ENCODE measurements at regions not wholly inside any gene's neighbourhood (a gene's known extent, or its start where the extent isn't known, plus 50 kb on each side); places are given as distances from the start of the nearest gene placed in this dataset.

- no peak for DNase-seq
Observed at GRCh38 chr12:115857160-115857920, 420.2 kb downstream of the MED13L start.

- no peak for DNase-seq
Observed at GRCh38 chr12:115852054-115852453, 425.4 kb downstream of the MED13L start.

GRCh38 chr12:115850957-115851356 lies 426.5 kb downstream of the MED13L start:
- DNase-seq: no peak

- no peak for DNase-seq
Observed at GRCh38 chr12:115849262-115849943, 428.1 kb downstream of the MED13L start.

GRCh38 chr12:115847398-115847797 lies 430.1 kb downstream of the MED13L start:
- no peak for DNase-seq

- no peak for DNase-seq
Observed at GRCh38 chr12:115846516-115846915, 431.0 kb downstream of the MED13L start.

GRCh38 chr12:115840159-115840558 lies 437.3 kb downstream of the MED13L start:
- DNase-seq: no peak

- DNase-seq: no peak
Observed at GRCh38 chr12:115838952-115839351, 438.5 kb downstream of the MED13L start.

- no peak for DNase-seq
Observed at GRCh38 chr12:115837220-115837619, 440.3 kb downstream of the MED13L start.

GRCh38 chr12:115835445-115835844 lies 442.0 kb downstream of the MED13L start:
- DNase-seq: no peak

GRCh38 chr12:115833704-115834103 lies 443.8 kb downstream of the MED13L start:
- no peak for DNase-seq

GRCh38 chr12:115830633-115831032 lies 446.9 kb downstream of the MED13L start:
- DNase-seq: no peak

GRCh38 chr12:115830070-115830469 lies 447.4 kb downstream of the MED13L start:
- no peak for DNase-seq

GRCh38 chr12:115828168-115828567 lies 449.3 kb downstream of the MED13L start:
- DNase-seq: no peak

- no peak for DNase-seq
Observed at GRCh38 chr12:115824936-115825602, 452.4 kb downstream of the MED13L start.

- no peak for DNase-seq
Observed at GRCh38 chr12:115823635-115824034, 453.9 kb downstream of the MED13L start.

- no peak for DNase-seq
Observed at GRCh38 chr12:115820656-115821055, 456.8 kb downstream of the MED13L start.

GRCh38 chr12:115818973-115819372 lies 458.5 kb downstream of the MED13L start:
- no peak for DNase-seq

- no peak for DNase-seq
Observed at GRCh38 chr12:115817389-115817788, 460.1 kb downstream of the MED13L start.

- DNase-seq: no peak
Observed at GRCh38 chr12:115815924-115816323, 461.6 kb downstream of the MED13L start.

- no peak for DNase-seq
Observed at GRCh38 chr12:115813256-115813655, 464.2 kb downstream of the MED13L start.

GRCh38 chr12:115811929-115812328 lies 465.6 kb downstream of the MED13L start:
- no peak for DNase-seq

GRCh38 chr12:115811045-115811444 lies 466.4 kb downstream of the MED13L start:
- DNase-seq: no peak
